Astrocyte (in vitro differentiated cells and primary cell): ENCODE measurements at regions not wholly inside any gene's neighbourhood (a gene's known extent, or its start where the extent isn't known, plus 50 kb on each side); places are given as distances from the start of the nearest gene placed in this dataset.
A peak's percentile ranks its signal among the peaks of the same experiment; 100 is the strongest.

Experiments
- DNase-seq: peaks from one replicate; pipeline ENCODE4 v3.0.0-alpha.2; 2010; ENCODE audit warnings: low read depth
- FAIRE-seq: peaks from 2 replicates; lab custom pipeline; 2011; peaks lifted over from hg19 to GRCh38; lab: Jason Lieb, UNC
- H2AFZ ChIP-seq: 2 replicates; pipeline ENCODE4 v1.6.0; 2012; ENCODE audit warnings: low read depth, low read length, inconsistent platforms
- H3K27ac ChIP-seq: 2 replicates; pipeline ENCODE4 v1.5.1; 2011; ENCODE audit warnings: low read depth, low read length, inconsistent platforms
- H3K27me3 ChIP-seq: 2 replicates; pipeline ENCODE4 v1.6.0; 2011; ENCODE audit warnings: low read length, inconsistent platforms; ENCODE audit not compliant: insufficient read depth
- H3K36me3 ChIP-seq: 2 replicates; pipeline ENCODE4 v1.5.1; 2011; ENCODE audit warnings: low read length, inconsistent platforms; ENCODE audit not compliant: insufficient read depth
- H3K4me1 ChIP-seq: 2 replicates; pipeline ENCODE4 v1.5.1; 2011; ENCODE audit warnings: low read length, inconsistent platforms; ENCODE audit not compliant: insufficient read depth
- H3K4me2 ChIP-seq: 2 replicates; pipeline ENCODE4 v1.6.0; 2012; ENCODE audit warnings: low read length, inconsistent platforms
- H3K4me3 ChIP-seq: 2 replicates; pipeline ENCODE4 v1.5.1; 2011; ENCODE audit warnings: low read depth, mild to moderate bottlenecking, low read length, inconsistent platforms; ENCODE audit not compliant: insufficient read depth
- H3K79me2 ChIP-seq: 2 replicates; pipeline ENCODE4 v1.6.0; 2012; ENCODE audit warnings: mild to moderate bottlenecking, low read length, inconsistent platforms; ENCODE audit not compliant: insufficient read depth
- H3K9ac ChIP-seq: 2 replicates; pipeline ENCODE4 v1.6.0; 2012; ENCODE audit warnings: mild to moderate bottlenecking, low read length, inconsistent platforms
- H3K9me3 ChIP-seq: 2 replicates; pipeline ENCODE4 v1.5.1; 2012; ENCODE audit warnings: low read depth, mild to moderate bottlenecking, low read length, inconsistent platforms; ENCODE audit not compliant: insufficient read depth
- H4K20me1 ChIP-seq: 2 replicates; pipeline ENCODE4 v1.6.0; 2012; ENCODE audit warnings: low read length, inconsistent platforms; ENCODE audit not compliant: insufficient read depth
- H3K27ac Mint-ChIP-seq: one replicate; pipeline ENCODE4 v1.8.0; 2021; ENCODE audit warnings: mild to moderate bottlenecking, mixed read lengths; ENCODE audit not compliant: unreplicated experiment
- H3K27me3 Mint-ChIP-seq: one replicate; pipeline ENCODE4 v1.8.0; 2021; ENCODE audit warnings: low read depth, mixed read lengths; ENCODE audit not compliant: unreplicated experiment
- H3K36me3 Mint-ChIP-seq: one replicate; pipeline ENCODE4 v1.8.0; 2021; ENCODE audit warnings: low read depth, mixed read lengths; ENCODE audit not compliant: unreplicated experiment
- H3K4me1 Mint-ChIP-seq: one replicate; pipeline ENCODE4 v1.8.0; 2021; ENCODE audit warnings: low read depth, mixed read lengths; ENCODE audit not compliant: unreplicated experiment
- H3K4me3 Mint-ChIP-seq: one replicate; pipeline ENCODE4 v1.8.0; 2021; ENCODE audit warnings: mild to moderate bottlenecking, moderate library complexity, mixed read lengths; ENCODE audit not compliant: unreplicated experiment
- H3K9me3 Mint-ChIP-seq: one replicate; pipeline ENCODE4 v1.8.0; 2021; ENCODE audit warnings: mild to moderate bottlenecking, mixed read lengths; ENCODE audit not compliant: unreplicated experiment
- CTCF ChIP-seq: IDR thresholded peaks from 2 replicates; pipeline ENCODE4 v1.5.1; 2011; ENCODE audit warnings: low read depth, mild to moderate bottlenecking, inconsistent platforms, low read length, moderate library complexity; ENCODE audit not compliant: insufficient read depth
- EZH2 ChIP-seq: IDR thresholded peaks from 2 replicates; pipeline ENCODE4 v1.6.1; 2012; ENCODE audit warnings: mild to moderate bottlenecking, low read length, inconsistent platforms; ENCODE audit not compliant: insufficient read depth

GRCh38 chr5:68504306-68504705 is 288.8 kb downstream of the PIK3R1 start:
- no peaks in the 10 kb centered on the region for H3K79me2 ChIP-seq
- Mint-ChIP-seq H3K36me3 (no peaks in the 10 kb centered on the region), H3K4me3 (no peak overlapping the region), H3K27me3 (no peaks in the 10 kb centered on the region), H3K27ac (no peak overlapping the region), H3K4me1 (peaks cover 32% of the 10 kb centered on the region), H3K9me3 (no peaks in the 10 kb centered on the region)
- no peak overlapping the region for H2AFZ ChIP-seq
- H4K20me1 ChIP-seq, result no peaks in the 10 kb centered on the region
- H3K27ac ChIP-seq, result no peak overlapping the region
- TF ChIP-seq EZH2 (no peak), CTCF (no peak)
- H3K4me2 ChIP-seq, result no peak overlapping the region
- no peaks in the 10 kb centered on the region for H3K36me3 ChIP-seq
- peaks cover 4% of the 10 kb centered on the region for H3K4me1 ChIP-seq
- no peak overlapping the region for H3K4me3 ChIP-seq
- no peaks in the 10 kb centered on the region for H3K27me3 ChIP-seq
- DNase-seq (no peak), FAIRE-seq (no peak)
- no peaks in the 10 kb centered on the region for H3K9me3 ChIP-seq
- H3K9ac ChIP-seq, result no peak overlapping the region

- no peaks in the 10 kb centered on the region for H3K27me3 Mint-ChIP-seq
Measured at GRCh38 chr5:68505917-68506860, 290.6 kb downstream of the PIK3R1 start.

More at GRCh38 chr5:68505917-68506860, 290.6 kb downstream of the PIK3R1 start:
- DNase-seq, result peak; percentile 46
- Histone ChIP-seq H3K4me2 (no peak overlapping the region), H3K79me2 (no peaks in the 10 kb centered on the region), H3K27me3 (no peaks in the 10 kb centered on the region), H3K9ac (no peak overlapping the region), H3K36me3 (no peaks in the 10 kb centered on the region), H3K27ac (no peak overlapping the region), H3K9me3 (no peaks in the 10 kb centered on the region), H4K20me1 (no peaks in the 10 kb centered on the region), H3K4me1 (peaks cover 4% of the 10 kb centered on the region), H2AFZ (no peak overlapping the region), H3K4me3 (no peak overlapping the region)
- peaks cover 32% of the 10 kb centered on the region for H3K4me1 Mint-ChIP-seq
- peak overlapping the region; percentile 37 for H3K27ac Mint-ChIP-seq
- H3K36me3 Mint-ChIP-seq, result no peaks in the 10 kb centered on the region
- peak; percentile 37 for FAIRE-seq
- H3K9me3 Mint-ChIP-seq, result no peaks in the 10 kb centered on the region
- no peak overlapping the region for H3K4me3 Mint-ChIP-seq
- no peak for TF ChIP-seq CTCF
- no peak for TF ChIP-seq EZH2
